ENCODE measurements at regions not wholly inside any gene's neighbourhood (a gene's known extent, or its start where the extent isn't known, plus 50 kb on each side); places are given as distances from the start of the nearest gene placed in this dataset.
"Not testable (repeated sequence)": the region's sequence is repeated elsewhere in the genome, so short reads cannot be mapped to it uniquely, and the experiment has no call there.

DNA sequence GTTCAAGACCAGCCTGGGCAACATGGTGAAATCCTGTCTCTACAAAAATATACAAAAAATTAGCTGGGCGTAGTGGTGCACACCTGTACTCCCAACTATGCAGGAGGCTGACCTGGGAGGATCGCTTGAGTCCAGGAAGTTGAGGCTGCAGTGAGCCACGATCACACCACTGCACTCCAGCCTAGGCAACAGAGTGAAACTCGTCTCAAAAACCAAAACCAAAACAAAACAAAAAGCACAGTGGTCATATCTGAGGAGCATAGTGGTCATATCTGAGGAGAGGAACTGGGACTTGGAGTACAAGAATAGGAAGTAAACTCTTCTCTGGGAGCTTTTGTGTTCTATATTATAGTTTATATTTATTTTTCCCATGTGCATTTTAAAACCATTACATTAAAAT, 275.3 kb upstream of the NOTCH2NLA start:
- not testable (repeated sequence) for TF ChIP-seq EZH2 (IDR thresholded peaks at IDR 0.05; ENCODE audit: borderline replicate concordance, low read length)
- TF ChIP-seq, protein P1, sequence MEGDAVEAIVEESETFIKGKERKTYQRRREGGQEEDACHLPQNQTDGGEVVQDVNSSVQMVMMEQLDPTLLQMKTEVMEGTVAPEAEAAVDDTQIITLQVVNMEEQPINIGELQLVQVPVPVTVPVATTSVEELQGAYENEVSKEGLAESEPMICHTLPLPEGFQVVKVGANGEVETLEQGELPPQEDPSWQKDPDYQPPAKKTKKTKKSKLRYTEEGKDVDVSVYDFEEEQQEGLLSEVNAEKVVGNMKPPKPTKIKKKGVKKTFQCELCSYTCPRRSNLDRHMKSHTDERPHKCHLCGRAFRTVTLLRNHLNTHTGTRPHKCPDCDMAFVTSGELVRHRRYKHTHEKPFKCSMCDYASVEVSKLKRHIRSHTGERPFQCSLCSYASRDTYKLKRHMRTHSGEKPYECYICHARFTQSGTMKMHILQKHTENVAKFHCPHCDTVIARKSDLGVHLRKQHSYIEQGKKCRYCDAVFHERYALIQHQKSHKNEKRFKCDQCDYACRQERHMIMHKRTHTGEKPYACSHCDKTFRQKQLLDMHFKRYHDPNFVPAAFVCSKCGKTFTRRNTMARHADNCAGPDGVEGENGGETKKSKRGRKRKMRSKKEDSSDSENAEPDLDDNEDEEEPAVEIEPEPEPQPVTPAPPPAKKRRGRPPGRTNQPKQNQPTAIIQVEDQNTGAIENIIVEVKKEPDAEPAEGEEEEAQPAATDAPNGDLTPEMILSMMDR (IDR thresholded peaks at IDR 0.05; ENCODE audit: low read length): not testable (repeated sequence)
